HG02938 (cell line): ENCODE measurements at regions not wholly inside any gene's neighbourhood (a gene's known extent, or its start where the extent isn't known, plus 50 kb on each side); places are given as distances from the start of the nearest gene placed in this dataset.

Experiments used
- ATAC-seq: cut with Tn5 transposase; IDR thresholded peaks from one replicate; pipeline ENCODE4 v1.9.1; 2021; ENCODE audit warnings: mild to moderate bottlenecking, moderate library complexity; ENCODE audit not compliant: unreplicated experiment

DNA sequence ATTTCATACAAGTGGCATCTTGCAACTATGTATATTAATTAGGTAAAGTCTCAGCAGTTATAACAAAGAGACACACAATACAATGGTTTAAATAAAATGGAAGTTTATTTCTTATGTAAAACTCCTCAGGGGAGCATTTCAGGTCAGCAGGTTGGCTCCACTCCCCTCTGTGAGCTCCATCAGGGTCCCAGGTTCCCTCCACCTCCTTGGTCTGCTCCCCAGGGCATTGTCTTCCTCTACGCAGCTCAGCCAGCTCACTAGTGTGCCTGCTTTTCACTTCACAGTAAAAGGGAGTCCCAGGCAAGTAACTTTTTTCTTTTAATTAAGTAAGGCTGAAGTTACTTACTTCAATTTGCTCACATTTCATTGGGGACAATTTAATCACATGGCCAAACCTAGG lies 135.3 kb upstream of the FNDC3A start:
- ATAC-seq = no peak

DNA sequence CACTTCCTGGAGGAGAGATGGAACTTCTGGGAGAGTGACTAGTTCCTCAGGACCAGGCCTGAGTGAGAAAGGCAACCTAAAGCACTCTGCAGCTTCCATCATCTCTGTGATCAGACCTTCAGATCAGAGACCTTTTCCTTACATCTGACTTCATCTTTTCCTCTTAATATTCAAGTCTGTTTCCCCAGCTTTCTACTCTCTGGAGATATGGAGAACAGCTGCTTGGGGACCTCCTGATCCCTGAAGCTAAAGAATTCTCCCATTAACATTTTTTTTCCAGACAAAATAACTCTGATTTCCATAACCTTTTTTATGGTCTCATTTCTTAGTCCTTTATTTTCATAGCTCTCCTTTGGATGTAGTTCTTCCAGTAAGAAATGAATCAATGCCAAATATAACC lies 133.4 kb upstream of the FNDC3A start:
- no peak for ATAC-seq

DNA sequence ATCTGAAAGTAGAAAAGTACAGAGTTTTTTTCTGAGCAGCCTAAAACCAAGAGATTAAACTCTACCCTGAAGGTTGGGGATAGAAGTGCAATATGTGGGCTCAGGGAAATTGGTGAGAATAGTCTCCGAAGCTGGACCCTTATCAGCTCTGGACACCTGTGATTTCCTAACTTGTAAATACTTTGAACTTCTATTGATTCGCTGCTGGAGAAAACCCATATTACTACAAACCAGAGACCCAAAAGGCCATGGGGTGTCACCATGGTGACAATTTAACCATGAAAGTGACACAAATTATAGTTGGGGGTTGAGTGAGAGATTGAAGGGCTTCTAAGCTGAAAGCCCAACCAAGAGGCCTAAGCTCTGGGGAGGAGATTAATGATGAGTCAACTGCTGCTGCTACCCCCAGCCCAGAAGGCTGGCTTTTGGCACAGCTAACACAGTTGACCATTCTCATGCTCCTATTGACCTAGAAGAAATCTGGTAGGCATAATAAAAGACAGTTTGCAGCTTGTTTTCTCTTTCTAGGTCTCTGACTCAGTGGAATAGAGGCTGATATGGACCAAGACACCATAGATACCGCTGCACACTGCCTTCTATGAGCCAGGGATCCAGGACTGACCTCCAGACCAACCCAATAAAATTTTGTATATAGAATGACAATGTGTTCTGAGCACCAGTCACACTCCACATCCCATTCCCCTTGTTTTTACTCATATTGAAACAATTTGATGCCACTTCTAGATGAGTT lies 131.9 kb upstream of the FNDC3A start:
- ATAC-seq = no peak

DNA sequence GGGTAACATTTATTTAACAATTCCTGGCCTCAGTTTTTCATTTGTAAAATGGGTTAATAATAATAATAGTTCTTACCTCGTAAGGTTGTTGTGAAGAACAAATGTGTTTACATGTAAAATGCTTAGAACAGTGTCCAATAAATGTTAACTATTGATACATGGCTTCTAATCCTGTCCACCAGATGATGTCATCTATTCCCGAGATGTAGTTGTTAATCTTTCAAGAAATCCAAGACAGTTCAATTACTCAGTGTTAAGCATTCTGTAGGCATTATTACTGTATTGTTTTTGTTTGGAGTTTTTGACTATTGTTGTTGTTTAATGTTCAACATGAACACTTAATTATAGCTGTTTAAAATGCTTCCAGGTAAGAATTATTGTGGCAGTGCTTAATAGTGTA lies 131.0 kb upstream of the FNDC3A start:
- ATAC-seq = no peak

DNA sequence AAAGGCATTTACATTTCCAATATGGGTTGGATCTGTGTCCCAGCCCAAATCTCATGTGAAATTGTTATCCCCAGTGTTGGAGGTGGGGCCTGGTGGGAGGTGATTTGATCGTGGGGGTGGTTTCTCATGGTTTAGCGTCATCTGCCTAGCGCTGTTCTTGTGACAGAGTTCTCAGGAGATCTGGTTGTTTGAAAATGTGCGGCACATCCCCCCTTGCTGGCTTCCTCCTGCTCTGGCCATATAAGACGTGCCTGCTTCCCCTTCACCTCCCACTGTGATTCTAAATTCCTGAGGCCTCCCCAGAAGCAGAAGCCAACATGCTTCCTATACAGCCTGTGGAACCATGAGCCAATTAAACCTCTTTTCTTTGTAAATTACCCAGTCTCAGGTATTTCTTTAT lies 126.2 kb upstream of the FNDC3A start:
- ATAC-seq = no peak

DNA sequence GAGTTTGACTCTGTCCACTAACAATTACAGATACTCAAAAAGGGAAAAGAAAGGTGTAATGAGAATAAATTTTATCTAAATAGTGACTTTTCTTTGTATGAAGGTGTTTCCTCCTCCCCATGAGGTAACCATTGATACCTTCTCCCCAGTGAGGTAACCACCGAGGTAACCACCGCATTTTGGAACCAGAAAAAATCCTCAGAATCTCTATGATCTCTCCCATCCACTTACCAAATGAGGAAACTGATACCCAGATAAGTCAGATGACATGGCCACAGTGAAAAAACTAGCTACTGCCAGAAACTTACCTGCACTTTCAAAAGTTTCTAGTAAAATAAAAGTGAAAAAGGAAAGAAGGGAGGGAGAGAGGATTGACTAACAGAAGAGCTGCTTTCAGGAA lies 124.0 kb upstream of the FNDC3A start:
- no peak for ATAC-seq

DNA sequence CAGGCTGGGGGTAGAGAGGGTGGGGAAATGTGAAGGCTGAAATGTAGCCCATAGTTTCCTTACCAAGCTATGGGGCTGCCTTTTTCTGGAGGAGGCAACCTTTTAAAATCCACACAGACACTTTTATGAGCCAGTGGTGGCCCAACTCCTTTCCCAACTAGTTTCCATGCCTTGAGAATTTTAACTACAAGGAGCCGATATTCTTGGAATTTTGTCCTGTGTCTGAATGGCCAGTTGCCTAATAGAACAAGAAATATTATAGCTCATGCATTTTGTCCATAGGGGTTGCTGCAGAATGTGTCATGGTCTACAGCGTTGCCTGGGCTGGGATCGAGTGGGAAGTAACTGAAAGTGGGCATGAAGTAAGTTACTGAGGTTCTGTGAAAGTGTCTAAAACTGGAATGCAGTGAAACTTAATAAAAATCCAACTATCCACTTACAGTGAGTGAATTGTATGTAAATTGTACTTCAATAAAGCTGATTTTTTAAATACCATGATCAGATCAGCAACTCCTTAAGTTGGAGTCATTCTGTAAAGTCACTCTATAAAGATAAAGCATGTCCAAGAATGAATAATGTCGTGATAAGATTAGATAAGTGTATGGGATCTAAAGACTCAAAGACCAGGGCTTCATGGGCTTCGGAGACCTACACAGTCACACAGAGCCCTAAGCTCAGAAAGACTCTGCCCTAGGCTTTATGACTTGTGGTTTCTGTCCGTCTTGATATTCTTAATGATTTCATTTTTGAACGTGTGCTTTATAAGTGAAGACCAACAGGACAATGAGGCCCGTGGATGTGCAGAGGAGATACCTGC lies 122.6 kb upstream of the FNDC3A start:
- ATAC-seq = no peak

DNA sequence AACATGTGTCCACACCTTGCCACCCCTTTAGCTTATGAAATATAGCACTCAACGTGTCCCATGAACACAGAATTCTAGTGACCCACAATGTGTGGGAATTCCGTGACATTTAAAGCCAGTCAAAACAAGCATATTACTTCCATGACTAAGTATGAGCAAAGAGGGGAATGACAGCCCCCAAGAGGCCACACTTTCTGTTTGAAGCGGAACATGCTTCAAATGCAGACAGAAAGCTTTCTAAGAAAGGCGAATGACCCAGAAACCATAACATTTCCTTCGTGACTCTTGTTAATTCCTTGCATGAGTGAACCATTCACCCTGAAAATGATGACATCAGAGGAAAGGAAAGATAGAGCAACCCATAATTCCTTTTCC lies 122.0 kb upstream of the FNDC3A start:
- no peak for ATAC-seq

DNA sequence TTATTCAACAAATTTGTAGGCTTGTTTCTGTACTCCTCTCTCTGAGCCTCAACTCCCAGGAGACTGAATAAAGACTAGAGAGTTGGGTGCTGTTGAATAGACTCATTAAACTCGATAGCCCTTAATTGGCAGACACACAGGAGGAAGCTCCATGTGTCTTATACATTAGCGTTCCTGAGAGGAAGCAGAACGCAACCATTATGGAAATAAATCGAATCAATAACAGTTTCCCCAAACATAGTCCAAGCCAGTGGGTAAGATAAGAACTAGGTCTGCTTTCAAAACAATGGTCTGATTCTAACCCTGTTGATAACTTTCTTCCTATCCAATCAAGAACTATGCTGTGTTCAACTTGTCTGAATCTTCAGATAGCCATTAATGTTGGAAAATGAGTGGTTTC lies 118.1 kb upstream of the FNDC3A start:
- ATAC-seq = no peak

DNA sequence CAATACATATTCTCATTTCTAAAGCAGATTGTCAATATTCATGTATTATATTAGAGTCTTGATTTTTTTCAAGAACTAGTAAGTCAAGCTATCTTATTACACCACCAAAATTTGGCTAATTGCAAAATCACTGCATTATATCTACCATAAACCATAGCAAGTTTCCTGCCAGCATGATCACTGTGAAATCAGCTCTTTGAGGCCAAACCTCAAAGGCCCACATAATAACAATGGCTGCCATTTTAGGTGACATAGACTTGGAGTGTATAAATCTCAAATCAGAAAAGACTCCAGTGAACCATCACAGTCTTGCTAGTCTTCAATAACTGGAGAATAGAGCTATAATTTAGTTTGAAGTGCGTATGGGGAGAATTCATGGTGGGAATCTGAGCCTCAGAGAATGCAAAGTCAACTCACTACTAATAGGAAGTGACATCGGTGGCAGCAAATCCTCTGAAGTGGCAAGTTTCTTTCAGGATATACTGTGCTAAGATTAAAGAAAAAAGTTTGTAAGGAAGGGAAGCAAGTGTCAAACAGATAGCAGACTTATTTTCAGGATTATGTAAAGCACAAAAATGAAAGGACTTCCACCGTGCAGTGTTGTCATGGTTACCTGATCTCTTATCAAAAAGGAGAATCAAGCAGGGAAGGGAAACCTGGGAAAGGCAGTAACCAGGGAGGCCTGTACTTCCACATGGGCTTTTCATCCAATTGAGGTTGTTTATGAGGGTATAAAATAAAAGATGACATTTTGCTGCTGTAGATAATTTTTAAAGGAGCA lies 117.4 kb upstream of the FNDC3A start:
- no peak for ATAC-seq

DNA sequence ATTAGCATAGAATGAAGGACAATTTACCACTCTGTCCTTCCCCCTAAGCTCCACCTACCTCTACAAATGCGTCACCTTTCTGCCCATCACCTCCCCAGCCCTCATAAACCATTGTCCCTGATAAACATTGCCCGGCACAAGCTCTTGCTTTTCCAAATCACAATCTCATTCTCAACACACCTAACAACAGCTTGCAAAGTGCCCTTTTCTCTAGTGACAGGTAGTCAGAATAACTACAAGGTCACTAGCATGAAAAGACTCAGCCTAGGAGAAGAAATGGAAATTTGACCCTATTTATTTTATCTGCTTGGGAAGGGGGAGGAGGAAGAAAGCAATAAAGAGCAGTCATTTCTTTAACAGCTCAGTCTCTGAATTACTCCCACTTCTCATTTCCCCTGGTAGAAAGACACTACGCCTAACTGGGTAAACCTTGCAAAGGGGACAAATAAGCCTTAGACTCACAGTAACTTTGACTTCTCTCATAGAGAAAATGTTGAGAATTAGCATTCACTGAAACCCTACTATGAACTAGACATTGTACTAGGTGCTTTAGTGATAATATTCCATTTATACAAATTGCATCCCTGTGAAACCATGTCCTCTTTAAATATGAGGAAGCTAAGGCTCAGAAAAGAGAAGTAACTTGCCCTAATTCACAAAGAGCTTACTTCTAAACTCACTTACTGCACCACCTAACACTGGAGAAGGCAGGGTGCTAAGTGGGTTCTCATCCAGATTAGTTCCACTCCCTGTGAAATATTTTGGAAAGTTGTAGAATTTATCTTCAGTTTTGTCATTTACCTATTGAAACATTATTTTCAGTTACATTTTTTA lies 116.2 kb upstream of the FNDC3A start:
- no peak for ATAC-seq

DNA sequence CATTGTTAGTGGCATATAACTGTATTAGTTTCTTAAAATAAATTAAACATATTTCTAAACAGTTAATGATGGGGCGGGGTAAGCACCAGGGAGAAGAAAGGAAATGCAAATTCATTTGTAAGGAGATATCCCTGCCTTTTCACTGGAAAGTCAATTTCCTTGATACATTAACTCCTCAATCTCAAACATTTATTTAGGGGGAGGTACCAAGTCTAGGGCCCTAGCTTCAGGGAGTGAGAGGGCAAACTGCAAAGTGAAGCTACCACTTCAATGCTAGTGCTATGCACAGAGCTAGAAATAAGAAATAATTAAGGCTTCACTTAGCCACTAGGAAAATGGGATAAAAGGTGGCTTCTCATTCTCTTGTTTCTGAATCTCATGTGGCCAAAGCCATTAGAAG lies 115.3 kb upstream of the FNDC3A start:
- ATAC-seq = no peak

DNA sequence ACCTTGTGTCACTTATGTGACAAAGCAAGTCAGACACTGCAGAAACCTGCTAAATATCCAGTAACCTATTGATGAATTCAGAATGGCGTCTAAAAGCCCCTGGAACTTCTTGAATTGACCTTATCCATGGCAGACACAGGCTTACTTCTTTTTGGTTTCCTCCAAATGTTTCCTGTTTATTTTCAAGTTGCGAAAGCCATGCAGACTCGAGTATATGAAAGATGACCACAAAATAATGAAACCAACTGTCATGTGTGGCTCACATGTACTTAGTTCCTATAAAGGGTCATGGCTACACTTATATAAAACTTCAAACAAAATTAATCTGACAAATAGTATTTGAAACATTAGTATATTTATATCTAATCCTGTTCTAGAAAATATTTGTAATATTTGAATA lies 113.1 kb upstream of the FNDC3A start:
- no peak for ATAC-seq

DNA sequence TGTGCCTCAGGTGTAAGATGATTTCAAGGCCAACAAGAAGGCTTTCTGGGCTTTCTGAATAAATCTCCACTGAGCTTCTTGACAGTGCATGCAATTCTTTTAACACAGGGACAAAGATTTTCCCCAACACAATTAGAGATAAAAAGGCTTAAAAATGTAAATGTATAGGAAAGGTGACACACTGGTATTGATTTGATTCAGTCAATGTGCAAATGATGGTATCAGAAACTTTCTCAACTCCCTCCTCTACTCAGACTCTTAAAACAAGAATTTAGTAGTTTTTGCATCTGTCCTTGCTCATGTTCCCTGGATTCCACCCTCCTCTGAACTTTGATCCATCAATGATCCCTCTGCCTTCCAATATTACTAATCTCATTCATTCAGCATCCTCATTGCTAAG lies 111.6 kb upstream of the FNDC3A start:
- no peak for ATAC-seq

DNA sequence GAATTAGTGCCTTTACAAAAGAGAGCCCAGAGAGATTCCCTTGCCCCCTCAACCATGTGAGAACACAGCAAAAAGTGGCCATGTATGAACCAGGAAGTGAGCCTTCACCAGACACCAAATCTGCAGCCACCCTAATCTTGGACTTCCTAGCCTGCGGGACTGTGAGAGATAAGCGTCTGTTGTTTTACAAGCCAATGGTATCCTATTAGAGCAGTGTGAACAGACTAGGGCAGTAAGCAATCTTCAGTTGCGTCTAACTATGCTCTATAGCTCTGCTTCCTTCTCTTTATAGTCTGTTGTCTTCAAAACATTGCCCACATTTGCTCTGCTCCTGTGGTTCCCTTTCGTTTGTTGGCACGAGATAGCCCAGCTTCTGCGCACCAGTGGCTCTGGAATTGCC lies 109.5 kb upstream of the FNDC3A start:
- no peak for ATAC-seq

DNA sequence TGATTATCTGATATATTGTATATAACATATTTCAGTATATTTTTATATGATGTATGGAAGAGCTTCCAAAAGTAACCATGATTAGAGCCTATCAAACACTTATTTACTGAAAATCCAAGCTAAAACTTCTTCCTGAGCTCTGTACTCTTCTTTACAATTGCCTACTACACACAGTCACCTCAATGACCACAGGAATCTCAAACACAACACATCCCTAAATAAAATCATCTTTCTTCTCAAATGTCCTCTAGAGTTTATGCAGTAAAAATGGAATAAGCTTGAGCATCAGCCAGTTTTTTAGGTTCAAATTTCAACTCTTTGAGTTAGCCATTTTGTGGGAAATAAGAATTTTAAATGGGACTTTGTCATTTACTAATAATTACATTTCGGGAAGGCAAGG lies 102.6 kb upstream of the FNDC3A start:
- no peak for ATAC-seq

DNA sequence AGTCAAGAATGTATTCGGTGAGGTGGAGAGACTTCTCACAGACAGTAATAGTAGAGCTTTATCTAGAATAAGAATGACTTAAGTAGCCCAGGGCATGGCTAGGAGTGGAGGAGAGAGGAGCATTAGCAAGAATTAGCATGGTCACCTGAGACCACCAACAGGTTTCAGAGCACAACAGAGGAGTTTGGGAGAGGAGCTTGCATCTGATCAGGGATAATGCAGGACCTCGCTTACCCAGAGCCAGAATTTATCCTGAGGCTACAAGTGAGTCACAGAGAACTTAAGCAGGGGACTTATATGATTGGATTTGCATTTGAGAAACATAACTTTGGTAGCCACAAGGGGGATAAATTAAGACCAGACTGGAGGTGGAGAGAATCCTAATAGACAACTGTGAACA lies 102.1 kb upstream of the FNDC3A start:
- ATAC-seq = no peak

DNA sequence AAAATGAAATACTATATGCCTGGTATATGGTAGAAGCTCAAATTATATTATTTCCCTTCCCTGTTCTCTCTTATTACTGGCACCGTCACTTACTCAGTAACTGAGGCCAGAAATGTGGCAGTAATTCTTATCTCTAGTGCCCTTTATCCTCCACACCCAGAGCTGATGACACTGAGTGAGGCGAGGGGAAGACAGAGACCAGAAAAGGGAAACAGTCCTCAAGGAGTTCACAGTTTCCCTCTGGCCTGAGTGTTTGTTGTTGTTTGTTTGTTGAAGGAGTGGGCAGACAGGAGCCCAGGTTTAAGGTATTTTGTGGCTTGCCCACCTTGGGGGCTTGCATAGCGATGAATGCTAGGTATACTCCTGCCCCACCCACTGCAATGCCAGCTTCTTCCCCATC lies 101.5 kb upstream of the FNDC3A start:
- ATAC-seq = no peak

DNA sequence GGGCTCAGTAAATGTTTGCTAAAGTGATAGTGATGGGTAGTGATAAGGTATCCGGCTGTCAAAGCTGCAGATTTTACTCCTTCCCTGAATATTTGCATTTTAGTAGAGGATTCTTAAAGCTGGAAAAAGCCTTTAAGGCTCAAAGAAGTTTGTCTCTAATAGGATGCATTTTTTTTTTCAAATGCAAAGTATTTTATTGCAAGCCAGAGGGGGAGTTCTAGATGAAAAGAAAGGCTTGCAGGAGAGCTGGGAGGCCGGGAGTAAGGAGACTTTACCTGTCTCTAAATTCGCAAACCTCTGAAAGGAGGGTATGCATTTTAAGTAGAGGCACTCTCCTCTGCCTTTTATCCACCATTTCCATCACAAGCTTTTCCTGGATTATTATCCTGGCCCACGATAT lies 100.7 kb upstream of the FNDC3A start:
- no peak for ATAC-seq

DNA sequence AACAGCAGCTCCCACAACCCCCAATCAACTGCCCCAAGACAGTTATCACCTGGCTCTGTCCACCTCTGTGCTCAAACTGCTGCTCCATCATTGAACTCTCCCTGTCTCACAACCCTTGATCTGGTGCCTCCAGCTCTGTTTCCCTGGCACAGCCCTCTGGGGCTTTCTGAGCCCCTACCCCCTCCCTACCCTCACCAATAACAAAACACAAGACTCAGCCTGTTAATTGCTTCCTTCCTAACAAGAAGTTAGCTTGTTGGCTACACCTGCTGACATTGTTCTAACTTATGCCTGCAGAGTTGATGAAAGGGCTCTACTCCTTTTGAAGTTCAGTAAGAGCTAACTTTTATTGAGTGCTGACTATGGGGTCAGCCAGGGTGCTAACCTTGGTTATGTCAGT lies 99.4 kb upstream of the FNDC3A start:
- no peak for ATAC-seq

DNA sequence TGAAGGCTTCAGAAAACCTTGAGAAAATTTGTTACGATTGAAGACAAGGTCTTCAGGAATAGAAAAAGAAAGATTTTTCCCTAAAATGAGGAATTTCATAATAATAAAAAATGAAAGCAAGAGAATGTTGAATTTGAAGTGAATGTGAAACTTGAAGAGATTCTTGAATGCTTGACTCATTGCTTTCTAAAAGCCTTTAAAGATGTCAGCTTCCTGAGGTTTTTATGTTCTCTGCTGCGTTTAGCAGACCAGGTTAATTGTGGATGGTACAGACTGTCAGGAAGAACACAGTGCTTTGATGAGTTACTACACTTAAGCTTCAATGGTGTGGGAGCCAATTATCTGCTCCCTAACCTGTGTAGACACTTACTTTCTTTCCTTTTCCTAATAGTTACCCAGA lies 96.3 kb upstream of the FNDC3A start:
- no peak for ATAC-seq
